ENCODE measurements at regions not wholly inside any gene's neighbourhood (a gene's known extent, or its start where the extent isn't known, plus 50 kb on each side); places are given as distances from the start of the nearest gene placed in this dataset.
"Not testable (repeated sequence)": the region's sequence is repeated elsewhere in the genome, so short reads cannot be mapped to it uniquely, and the experiment has no call there.

GRCh38 chr2:150255528-150255927, 231.9 kb downstream of the RND3 start (continued):
- no peak for TF ChIP-seq CTCF (IDR thresholded peaks at IDR 0.05)
- TF ChIP-seq MEF2A (IDR thresholded peaks at IDR 0.05; ENCODE audit: borderline replicate concordance, low read depth): no peak
- peak; percentile 63 for TF ChIP-seq PBX3 (IDR thresholded peaks at IDR 0.05)
- no peak for TF ChIP-seq MXI1 (IDR thresholded peaks at IDR 0.05; ENCODE audit: low read depth, low read length)
- TF ChIP-seq ELF1 (IDR thresholded peaks at IDR 0.05): no peak
- TF ChIP-seq FOSL2 (IDR thresholded peaks at IDR 0.05; ENCODE audit: borderline replicate concordance, low read depth): no peak; the same call in 1 of the 2 replicates
- TF ChIP-seq RAD21 (IDR thresholded peaks at IDR 0.05; ENCODE audit: low read length): no peak
- TF ChIP-seq RXRA (IDR thresholded peaks at IDR 0.05; ENCODE audit: borderline replicate concordance, low read depth): no peak
- no peak for TF ChIP-seq REST (IDR thresholded peaks at IDR 0.05; ENCODE audit: low read depth, low read length)
- TF ChIP-seq IRF3 (IDR thresholded peaks at IDR 0.05; ENCODE audit: low read depth, low read length): no peak

- H4K20me1 ChIP-seq (ENCODE audit: insufficient read depth); H3K4me1 ChIP-seq (ENCODE audit: control insufficient read depth in 1 of 2, insufficient read depth in 2 of 2, low read depth in 1 of 2, low read length in 1 of 2); H3F3A ChIP-seq (replicated peaks; ENCODE audit: insufficient read depth); H3K9me2 ChIP-seq; H3K36me3 ChIP-seq (replicated peaks in 1 of 2; ENCODE audit: control insufficient read depth in 1 of 2, insufficient read depth in 2 of 2, low read length in 1 of 2); H3K79me2 ChIP-seq (ENCODE audit: insufficient read depth); H3K9me3 ChIP-seq; H3K4me3 ChIP-seq (ENCODE audit: low read depth in 2 of 2, low read length in 1 of 2); H3K27me3 ChIP-seq (ENCODE audit: insufficient read depth); H3K9ac ChIP-seq; H2AFZ ChIP-seq (ENCODE audit: low read depth); H3K27ac ChIP-seq (ENCODE audit: low read depth in 2 of 2, low read length in 1 of 2); POLR2A ChIA-PET; H3K4me2 ChIP-seq; CTCF ChIA-PET; DNase-seq: not testable (repeated sequence)
- WGBS (ENCODE audit: low lambda C conversion rate): 59% methylated on average over 1 of the region's 1 CpG
These were observed 237.7 kb downstream of the RND3 start for GRCh38 chr2:150249735-150250134.
